H9 (cell line): ENCODE measurements at regions not wholly inside any gene's neighbourhood (a gene's known extent, or its start where the extent isn't known, plus 50 kb on each side); places are given as distances from the start of the nearest gene placed in this dataset.

Experiments
- DNase-seq: peaks from one replicate; pipeline ENCODE4 v3.0.0-alpha.2; 2017
- H2AFZ ChIP-seq: one replicate; pipeline ENCODE4 v1.6.1; 2013; ENCODE audit warnings: mild to moderate bottlenecking, low read length, control low read depth, moderate library complexity
- H2AK5ac ChIP-seq: 2 replicates; pipeline ENCODE4 v1.6.1; 2013; ENCODE audit warnings: low read length, control low read depth, mixed read lengths; ENCODE audit not compliant: insufficient read length
- H2BK120ac ChIP-seq: one replicate; pipeline ENCODE4 v1.6.1; 2013; ENCODE audit warnings: low read depth, mild to moderate bottlenecking, low read length, control low read depth, inconsistent platforms; ENCODE audit not compliant: poor library complexity, severe bottlenecking
- H2BK12ac ChIP-seq: 2 replicates; pipeline ENCODE4 v1.6.1; 2013; ENCODE audit warnings: low read length, control low read depth, mixed read lengths, low read depth; ENCODE audit not compliant: insufficient read length
- H2BK15ac ChIP-seq: 2 replicates; pipeline ENCODE4 v1.6.1; 2013; ENCODE audit warnings: low read depth, low read length, control low read depth
- H2BK20ac ChIP-seq: one replicate; pipeline ENCODE4 v1.6.1; 2013; ENCODE audit warnings: low read depth, mild to moderate bottlenecking, low read length, control low read depth, inconsistent platforms; ENCODE audit not compliant: poor library complexity, severe bottlenecking
- H2BK5ac ChIP-seq: 2 replicates; pipeline ENCODE4 v1.6.1; 2013; ENCODE audit warnings: low read length, control low read depth, mixed read lengths; ENCODE audit not compliant: insufficient read length
- H3K14ac ChIP-seq: 2 replicates; pipeline ENCODE4 v1.6.1; 2013; ENCODE audit warnings: low read length, control low read depth; ENCODE audit not compliant: insufficient read depth
- H3K18ac ChIP-seq: 2 replicates; pipeline ENCODE4 v1.6.1; 2013; ENCODE audit warnings: low read depth, mild to moderate bottlenecking, mixed read lengths, low read length, control low read depth; ENCODE audit not compliant: insufficient read length
- H3K23ac ChIP-seq: 2 replicates; pipeline ENCODE4 v1.6.1; 2013; ENCODE audit warnings: low read length, control low read depth, mixed read lengths, low read depth; ENCODE audit not compliant: insufficient read length
- H3K23me2 ChIP-seq: 2 replicates; pipeline ENCODE4 v1.6.1; 2013; ENCODE audit warnings: low read depth, mild to moderate bottlenecking, mixed read lengths, low read length, control low read depth; ENCODE audit not compliant: insufficient read length, poor library complexity, severe bottlenecking
- H3K27ac ChIP-seq: 2 replicates; pipeline ENCODE4 v1.5.1; 2013; ENCODE audit warnings: low read length, control low read depth, mixed read lengths, low read depth; ENCODE audit not compliant: insufficient read length
- H3K27me3 ChIP-seq: 2 replicates; pipeline ENCODE4 v1.6.1; 2013; ENCODE audit warnings: low read length, control low read depth, inconsistent platforms; ENCODE audit not compliant: insufficient read depth
- H3K4ac ChIP-seq: 2 replicates; pipeline ENCODE4 v1.6.1; 2013; ENCODE audit warnings: low read depth, mild to moderate bottlenecking, control low read depth, inconsistent platforms, low read length, moderate library complexity
- H3K4me1 ChIP-seq: 2 replicates; pipeline ENCODE4 v1.6.1; 2013; ENCODE audit warnings: low read length, control low read depth, inconsistent platforms; ENCODE audit not compliant: insufficient read depth
- H3K4me2 ChIP-seq: 2 replicates; pipeline ENCODE4 v1.6.1; 2013; ENCODE audit warnings: low read length, control low read depth, mixed read lengths; ENCODE audit not compliant: insufficient read length, insufficient read depth
- H3K56ac ChIP-seq: 2 replicates; pipeline ENCODE4 v1.6.1; 2013; ENCODE audit warnings: low read depth, mild to moderate bottlenecking, mixed read lengths, low read length, control low read depth; ENCODE audit not compliant: insufficient read length
- H3K79me1 ChIP-seq: 2 replicates; pipeline ENCODE4 v1.6.1; 2013; ENCODE audit warnings: low read depth, mild to moderate bottlenecking, moderate library complexity, low read length, control low read depth, inconsistent platforms; ENCODE audit not compliant: insufficient read depth, poor library complexity, severe bottlenecking
- H3K79me2 ChIP-seq: 2 replicates; pipeline ENCODE4 v1.6.1; 2013; ENCODE audit warnings: low read length, control low read depth, inconsistent platforms; ENCODE audit not compliant: insufficient read depth
- H3K9ac ChIP-seq: 2 replicates; pipeline ENCODE4 v1.6.1; 2013; ENCODE audit warnings: low read length, control low read depth, mixed read lengths; ENCODE audit not compliant: insufficient read length; ENCODE audit errors: extremely low read depth
- H3K9me3 ChIP-seq: one replicate; pipeline ENCODE4 v1.6.1; 2013; ENCODE audit warnings: low read depth, low read length, inconsistent platforms; ENCODE audit not compliant: control insufficient read depth
- H3T11ph ChIP-seq: one replicate; pipeline ENCODE4 v1.6.1; 2013; ENCODE audit warnings: mild to moderate bottlenecking, low read length, control low read depth, inconsistent platforms
- H4K20me1 ChIP-seq: one replicate; pipeline ENCODE4 v1.6.1; 2013; ENCODE audit not compliant: control insufficient read depth, insufficient read length, insufficient read depth
- H4K5ac ChIP-seq: 2 replicates; pipeline ENCODE4 v1.6.1; 2013; ENCODE audit warnings: low read depth, mild to moderate bottlenecking, mixed read lengths, low read length, control low read depth; ENCODE audit not compliant: insufficient read length
- H4K8ac ChIP-seq: replicated peaks from 2 replicates; pipeline ENCODE4 v1.6.1; 2013; ENCODE audit warnings: low read length, control low read depth, mixed read lengths, low read depth; ENCODE audit not compliant: insufficient read length
- H4K91ac ChIP-seq: 2 replicates; pipeline ENCODE4 v1.6.1; 2013; ENCODE audit warnings: low read depth, mild to moderate bottlenecking, moderate library complexity, mixed read lengths, low read length, control low read depth; ENCODE audit not compliant: insufficient read length
- H3K27ac Mint-ChIP-seq, 3 experiments: 2 replicates in 2 of 3; 3 replicates in 1 of 3; pipeline ENCODE4 v1.8.0; 2020 to 2021; ENCODE audit warnings: mixed read lengths in 3 of 3, mild to moderate bottlenecking in 1 of 3, moderate library complexity in 1 of 3
- H3K27me3 Mint-ChIP-seq: 2 replicates; pipeline ENCODE4 v1.8.0; 2021; ENCODE audit warnings: low read depth, mild to moderate bottlenecking, moderate library complexity, mixed read lengths
- H3K36me3 Mint-ChIP-seq, 3 experiments: 2 replicates in 2 of 3; 3 replicates in 1 of 3; pipeline ENCODE4 v1.8.0; 2020 to 2021; ENCODE audit warnings: low read depth in 3 of 3, mixed read lengths in 3 of 3; ENCODE audit not compliant: insufficient read depth in 1 of 3
- H3K4me1 Mint-ChIP-seq, 2 experiments: 2 replicates each; pipeline ENCODE4 v1.8.0; 2020; ENCODE audit warnings: mixed read lengths in 2 of 2
- H3K4me3 Mint-ChIP-seq, 2 experiments: 2 replicates in 1 of 2; 3 replicates in 1 of 2; pipeline ENCODE4 v1.8.0; 2020 to 2021; ENCODE audit warnings: mild to moderate bottlenecking in 2 of 2, mixed read lengths in 2 of 2, moderate library complexity in 1 of 2
- H3K9me3 Mint-ChIP-seq, 2 experiments: 2 replicates in 1 of 2; 3 replicates in 1 of 2; pipeline ENCODE4 v1.8.0; 2020; ENCODE audit warnings: mild to moderate bottlenecking in 2 of 2, mixed read lengths in 2 of 2, moderate library complexity in 1 of 2
- WGBS: extraction: QIAGEN DNeasy Blood & Tissue Kit; methylation state at CpG from one replicate; pipeline ENCODE4 v1.1.7; 2013; ENCODE audit warnings: missing lambda C conversion rate, low lambda C conversion rate, mixed read lengths; ENCODE audit not compliant: insufficient read length; ENCODE audit errors: extremely low coverage; 5-methylcytosine and 5-hydroxymethylcytosine counted together
- TF ChIP-seq, protein P1 (sequence below): fragments of 200-600 bp; sonication (generic); conservative IDR thresholded peaks from 3 replicates; pipeline ENCODE4 v1.8.0; 2021; ENCODE audit warnings: antibody characterized with exemption, mild to moderate bottlenecking

- H3K4me2 ChIP-seq: no peak overlapping the region
- DNase-seq: no peak
- no peak overlapping the region for H2BK120ac ChIP-seq
Measured at GRCh38 chr13:42466123-42466522, 107.8 kb upstream of the TNFSF11 start.

More at GRCh38 chr13:42466123-42466522, 107.8 kb upstream of the TNFSF11 start:
- no peak overlapping the region for H3K18ac ChIP-seq
- no peaks in the 10 kb centered on the region for H3K23me2 ChIP-seq
- H2AFZ ChIP-seq: no peak overlapping the region
- no peak overlapping the region for H3K27ac Mint-ChIP-seq
- H2BK5ac ChIP-seq: no peak overlapping the region
- H3K56ac ChIP-seq: no peak overlapping the region
- H3K4me1 Mint-ChIP-seq: no peaks in the 10 kb centered on the region
- H3K9ac ChIP-seq: no peak overlapping the region
- no peaks in the 10 kb centered on the region for H3K79me2 ChIP-seq
- TF ChIP-seq, protein P1, sequence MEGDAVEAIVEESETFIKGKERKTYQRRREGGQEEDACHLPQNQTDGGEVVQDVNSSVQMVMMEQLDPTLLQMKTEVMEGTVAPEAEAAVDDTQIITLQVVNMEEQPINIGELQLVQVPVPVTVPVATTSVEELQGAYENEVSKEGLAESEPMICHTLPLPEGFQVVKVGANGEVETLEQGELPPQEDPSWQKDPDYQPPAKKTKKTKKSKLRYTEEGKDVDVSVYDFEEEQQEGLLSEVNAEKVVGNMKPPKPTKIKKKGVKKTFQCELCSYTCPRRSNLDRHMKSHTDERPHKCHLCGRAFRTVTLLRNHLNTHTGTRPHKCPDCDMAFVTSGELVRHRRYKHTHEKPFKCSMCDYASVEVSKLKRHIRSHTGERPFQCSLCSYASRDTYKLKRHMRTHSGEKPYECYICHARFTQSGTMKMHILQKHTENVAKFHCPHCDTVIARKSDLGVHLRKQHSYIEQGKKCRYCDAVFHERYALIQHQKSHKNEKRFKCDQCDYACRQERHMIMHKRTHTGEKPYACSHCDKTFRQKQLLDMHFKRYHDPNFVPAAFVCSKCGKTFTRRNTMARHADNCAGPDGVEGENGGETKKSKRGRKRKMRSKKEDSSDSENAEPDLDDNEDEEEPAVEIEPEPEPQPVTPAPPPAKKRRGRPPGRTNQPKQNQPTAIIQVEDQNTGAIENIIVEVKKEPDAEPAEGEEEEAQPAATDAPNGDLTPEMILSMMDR: no peak
- H3K27me3 ChIP-seq: no peaks in the 10 kb centered on the region
- H3K4ac ChIP-seq: no peak overlapping the region
- H4K20me1 ChIP-seq: no peaks in the 10 kb centered on the region
- H3K4me1 ChIP-seq: no peaks in the 10 kb centered on the region
- H2BK12ac ChIP-seq: no peak overlapping the region
- H3K9me3 Mint-ChIP-seq: peaks cover 19 to 24% of the 10 kb centered on the region in 2 experiments
- H3K36me3 Mint-ChIP-seq: peaks cover 4 to 7% (median 6%) of the 10 kb centered on the region in 3 experiments; a peak in 4 of 7 replicates
- no peaks in the 10 kb centered on the region for H3K27me3 Mint-ChIP-seq
- H2AK5ac ChIP-seq: no peak overlapping the region
- H4K8ac ChIP-seq: no peak overlapping the region
- no peaks in the 10 kb centered on the region for H3K9me3 ChIP-seq
- no peak overlapping the region for H3K14ac ChIP-seq
- H4K91ac ChIP-seq: no peak overlapping the region
- no peak overlapping the region for H3K27ac ChIP-seq
- no peak overlapping the region for H3K23ac ChIP-seq
- no peak overlapping the region for H4K5ac ChIP-seq
- WGBS: no CpG with 5 or more reads among the region's 4 CpGs
- H3K4me3 Mint-ChIP-seq: no peak overlapping the region
- H2BK20ac ChIP-seq: no peak overlapping the region
- no peaks in the 10 kb centered on the region for H3K79me1 ChIP-seq
- no peak overlapping the region for H3T11ph ChIP-seq
- H2BK15ac ChIP-seq: no peak overlapping the region
